ENCODE measurements at regions not wholly inside any gene's neighbourhood (a gene's known extent, or its start where the extent isn't known, plus 50 kb on each side); places are given as distances from the start of the nearest gene placed in this dataset.

DNA sequence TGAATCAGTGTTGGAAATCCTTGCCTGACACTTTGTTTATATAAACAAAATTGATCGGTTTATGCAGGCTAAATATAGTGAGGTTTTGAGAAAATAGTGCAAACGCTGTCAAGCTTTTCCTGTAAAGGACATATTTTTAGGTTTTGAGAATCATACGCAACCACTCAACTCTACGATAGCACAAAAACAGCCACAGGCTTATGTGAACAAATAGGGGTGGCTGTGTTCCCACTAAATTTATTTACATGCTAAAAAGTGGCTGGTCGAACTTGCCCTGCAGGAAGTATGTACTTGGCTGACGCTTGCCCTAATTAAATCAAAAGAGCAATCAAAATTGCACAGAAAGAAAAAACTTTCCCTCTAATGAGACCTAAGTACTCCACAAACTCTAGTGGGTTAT lies 234.7 kb upstream of the CACNA2D1 start:
- H3K9me3 ChIP-seq (ENCODE audit: control insufficient read depth, insufficient read depth, low read depth, low read length), result no peaks in the 10 kb centered on the region
- H3K4me1 ChIP-seq (ENCODE audit: control insufficient read depth, extremely low read depth, insufficient read depth, low read length), result peaks cover 5% of the 10 kb centered on the region
- no peak overlapping the region for H3K27ac ChIP-seq (ENCODE audit: insufficient read depth, low read length)
- H3K27me3 ChIP-seq (ENCODE audit: control insufficient read depth, insufficient read depth, low read length), result no peaks in the 10 kb centered on the region
- H3K4me2 ChIP-seq (ENCODE audit: extremely low read depth, insufficient read depth, low read length), result peak overlapping the region; percentile 13
- H2AFZ ChIP-seq (ENCODE audit: low read length), result no peak overlapping the region
- no peak overlapping the region for H3K4me3 ChIP-seq (replicated peaks in 1 of 4; ENCODE audit: control extremely low read depth in 1 of 4, insufficient read depth in 1 of 4, low read depth in 3 of 4, low read length in 4 of 4)
- H3K79me2 ChIP-seq (ENCODE audit: control insufficient read depth, insufficient read depth, low read length), result no peaks in the 10 kb centered on the region
- DNase-seq (ENCODE audit: low read depth in 2 of 2), result peak in 1 of 2 donors; percentile 18
- no peaks in the 10 kb centered on the region for H3K36me3 ChIP-seq (ENCODE audit: control insufficient read depth, insufficient read depth, low read length)
- no peaks in the 10 kb centered on the region for H4K20me1 ChIP-seq (ENCODE audit: control insufficient read depth, extremely low read depth, insufficient read depth, low read length)
- TF ChIP-seq EZH2 (IDR thresholded peaks at IDR 0.05; ENCODE audit: low read length, missing control alignments) (no peak), CTCF (conservative IDR thresholded peaks at IDR 0.05 in 1 of 2, IDR thresholded peaks at IDR 0.05 in 1 of 2; ENCODE audit: low read depth in 1 of 2, low read length in 2 of 2) (no peak)
- no peak overlapping the region for H3K9ac ChIP-seq (ENCODE audit: insufficient read depth, low read length)

DNA sequence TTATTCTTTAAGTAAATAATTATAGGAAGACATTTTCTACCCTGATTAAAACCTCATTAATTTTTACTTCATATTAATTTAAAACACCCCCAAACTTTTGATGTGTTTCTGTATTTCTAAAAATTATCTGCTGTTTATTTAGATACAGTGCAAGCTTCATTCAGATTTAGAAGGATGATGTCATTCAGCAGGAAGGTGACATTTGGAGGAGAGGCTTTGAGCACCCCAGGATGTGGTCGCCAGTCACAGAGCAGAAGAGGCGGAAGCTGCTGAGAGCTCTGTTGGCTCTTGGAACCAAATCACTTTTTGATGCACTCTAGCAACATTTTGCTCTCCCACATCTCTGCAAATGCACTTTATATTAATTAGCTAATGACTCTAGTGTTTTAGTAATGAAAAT lies 233.9 kb upstream of the CACNA2D1 start:
- Histone ChIP-seq H3K27me3 (ENCODE audit: control insufficient read depth, insufficient read depth, low read length) (no peaks in the 10 kb centered on the region), H3K79me2 (ENCODE audit: control insufficient read depth, insufficient read depth, low read length) (no peaks in the 10 kb centered on the region), H4K20me1 (ENCODE audit: control insufficient read depth, extremely low read depth, insufficient read depth, low read length) (no peaks in the 10 kb centered on the region), H3K9ac (ENCODE audit: insufficient read depth, low read length) (no peak overlapping the region), H3K4me2 (ENCODE audit: extremely low read depth, insufficient read depth, low read length) (no peak overlapping the region), H3K36me3 (ENCODE audit: control insufficient read depth, insufficient read depth, low read length) (no peaks in the 10 kb centered on the region), H2AFZ (ENCODE audit: low read length) (peak overlapping the region; percentile 4), H3K4me1 (ENCODE audit: control insufficient read depth, extremely low read depth, insufficient read depth, low read length) (peaks cover 5% of the 10 kb centered on the region), H3K4me3 (replicated peaks in 1 of 4; ENCODE audit: control extremely low read depth in 1 of 4, insufficient read depth in 1 of 4, low read depth in 3 of 4, low read length in 4 of 4) (no peak overlapping the region), H3K9me3 (ENCODE audit: control insufficient read depth, insufficient read depth, low read depth, low read length) (no peaks in the 10 kb centered on the region), H3K27ac (ENCODE audit: insufficient read depth, low read length) (no peak overlapping the region)
- no peak for TF ChIP-seq CTCF (conservative IDR thresholded peaks at IDR 0.05 in 1 of 2, IDR thresholded peaks at IDR 0.05 in 1 of 2; ENCODE audit: low read depth in 1 of 2, low read length in 2 of 2)
- TF ChIP-seq EZH2 (IDR thresholded peaks at IDR 0.05; ENCODE audit: low read length, missing control alignments), result no peak
- DNase-seq (ENCODE audit: low read depth in 2 of 2), result peak; percentile 28 to 58

GRCh38 chr7:82676777-82677463 lies 233.3 kb upstream of the CACNA2D1 start:
- no peaks in the 10 kb centered on the region for H3K79me2 ChIP-seq (ENCODE audit: control insufficient read depth, insufficient read depth, low read length)
- TF ChIP-seq EZH2 (IDR thresholded peaks at IDR 0.05; ENCODE audit: low read length, missing control alignments) (no peak), CTCF (conservative IDR thresholded peaks at IDR 0.05 in 1 of 2, IDR thresholded peaks at IDR 0.05 in 1 of 2; ENCODE audit: low read depth in 1 of 2, low read length in 2 of 2) (no peak)
- H2AFZ ChIP-seq (ENCODE audit: low read length), result peak overlapping the region; percentile 9
- DNase-seq (ENCODE audit: low read depth in 2 of 2), result no peak
- no peak overlapping the region for H3K27ac ChIP-seq (ENCODE audit: insufficient read depth, low read length)
- no peaks in the 10 kb centered on the region for H3K36me3 ChIP-seq (ENCODE audit: control insufficient read depth, insufficient read depth, low read length)
- H3K4me2 ChIP-seq (ENCODE audit: extremely low read depth, insufficient read depth, low read length), result no peak overlapping the region
- no peaks in the 10 kb centered on the region for H4K20me1 ChIP-seq (ENCODE audit: control insufficient read depth, extremely low read depth, insufficient read depth, low read length)
- no peaks in the 10 kb centered on the region for H3K27me3 ChIP-seq (ENCODE audit: control insufficient read depth, insufficient read depth, low read length)
- peaks cover 5% of the 10 kb centered on the region for H3K4me1 ChIP-seq (ENCODE audit: control insufficient read depth, extremely low read depth, insufficient read depth, low read length)
- H3K9me3 ChIP-seq (ENCODE audit: control insufficient read depth, insufficient read depth, low read depth, low read length), result no peaks in the 10 kb centered on the region
- H3K9ac ChIP-seq (ENCODE audit: insufficient read depth, low read length), result no peak overlapping the region
- no peak overlapping the region for H3K4me3 ChIP-seq (replicated peaks in 1 of 4; ENCODE audit: control extremely low read depth in 1 of 4, insufficient read depth in 1 of 4, low read depth in 3 of 4, low read length in 4 of 4)

Measured in fibroblast of lung (primary cell).